Cardiac septum (tissue), 1 donor: ENCODE measurements at regions not wholly inside any gene's neighbourhood (a gene's known extent, or its start where the extent isn't known, plus 50 kb on each side); places are given as distances from the start of the nearest gene placed in this dataset.

Experiments
- DNase-seq: peaks from one replicate; pipeline ENCODE4 v3.0.0-alpha.2; 2020; ENCODE audit warnings: low spot score
- intact Hi-C: fragments of 100-400 bp; cut with DNase I; formaldehyde crosslinking; loops from one replicate; pipeline ENCODE4 v1.14.0; 2022
- donor health status: DM: no; HTN: no; CAD: no.

DNA sequence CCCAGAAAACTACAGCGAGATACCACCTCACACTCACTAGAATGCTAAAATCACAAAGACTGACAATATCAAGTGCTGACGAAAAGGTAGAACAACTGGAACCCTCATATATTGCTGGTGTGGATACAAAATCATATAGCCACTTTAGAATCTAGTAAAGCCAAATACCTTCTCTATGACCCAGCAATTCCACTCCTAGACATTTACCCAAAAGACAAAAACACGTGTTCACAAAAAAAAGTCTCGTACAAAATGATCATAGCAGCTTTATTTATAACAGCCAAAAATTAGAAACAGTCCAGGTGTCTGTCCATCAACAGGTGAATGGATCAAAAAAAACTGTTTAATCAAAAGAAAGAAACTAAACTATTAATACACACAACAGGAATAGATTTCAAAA, 126.6 kb downstream of the ZFP36L2 start:
- no peak for DNase-seq
- intact Hi-C loops = no loop called here

DNA sequence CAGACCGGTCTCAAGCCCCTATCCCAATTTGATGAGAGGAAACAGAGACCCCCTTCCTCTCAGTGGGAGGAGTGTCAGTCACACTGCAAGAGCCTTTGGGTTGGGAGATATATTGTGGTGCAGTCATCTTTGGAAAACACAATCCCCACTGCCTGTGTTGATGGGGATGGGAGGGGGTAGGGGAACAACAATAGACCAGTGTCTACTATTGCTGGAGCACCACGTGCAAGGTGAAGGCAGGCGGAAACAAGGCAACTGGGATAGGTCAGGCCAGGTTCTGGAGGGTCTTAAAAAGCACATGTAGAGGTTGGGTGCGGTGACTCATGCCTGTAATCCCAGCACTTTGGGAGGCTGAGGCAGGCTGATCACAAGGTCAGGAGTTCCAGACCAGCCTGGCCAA, 127.9 kb downstream of the ZFP36L2 start:
- intact Hi-C loops = no loop called here
- DNase-seq = no peak

DNA sequence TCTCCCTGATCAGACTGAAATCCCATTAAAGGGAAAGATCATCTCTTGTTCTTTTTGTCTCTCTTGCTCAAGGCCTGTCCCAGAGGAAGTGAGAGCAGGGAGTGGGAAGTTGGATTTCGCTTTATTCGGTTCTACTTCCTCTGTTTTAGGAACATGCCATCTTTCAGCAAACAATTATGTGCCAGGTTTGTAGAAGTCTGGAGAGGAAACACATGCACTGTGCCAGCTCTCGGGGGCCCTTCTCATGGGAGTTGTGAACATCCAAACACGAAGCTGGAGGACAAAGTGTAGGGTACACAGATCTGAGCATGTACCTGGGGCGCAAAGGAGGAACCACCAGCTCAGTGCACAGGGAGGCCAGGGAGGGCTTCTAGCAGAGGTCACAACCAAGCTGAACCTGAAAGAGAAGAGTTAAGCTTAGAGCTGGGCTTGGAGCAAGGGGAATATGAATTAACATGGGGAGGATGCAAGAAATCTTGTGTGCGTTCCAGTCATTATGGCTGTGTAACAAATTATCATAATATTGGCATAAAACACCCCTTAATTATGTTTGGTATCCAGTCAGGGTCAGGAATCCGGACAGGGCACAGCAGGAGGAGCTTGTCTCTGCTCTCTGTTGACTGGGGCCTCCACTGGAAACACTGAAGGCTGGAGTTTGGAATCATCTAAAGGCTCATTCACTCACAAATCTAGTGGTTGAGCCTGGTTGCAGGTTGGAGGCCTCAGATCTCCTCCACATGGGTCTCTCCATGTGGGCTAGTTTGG, 128.6 kb downstream of the ZFP36L2 start:
- no peak for DNase-seq
- intact Hi-C loops = no loop called here

DNA sequence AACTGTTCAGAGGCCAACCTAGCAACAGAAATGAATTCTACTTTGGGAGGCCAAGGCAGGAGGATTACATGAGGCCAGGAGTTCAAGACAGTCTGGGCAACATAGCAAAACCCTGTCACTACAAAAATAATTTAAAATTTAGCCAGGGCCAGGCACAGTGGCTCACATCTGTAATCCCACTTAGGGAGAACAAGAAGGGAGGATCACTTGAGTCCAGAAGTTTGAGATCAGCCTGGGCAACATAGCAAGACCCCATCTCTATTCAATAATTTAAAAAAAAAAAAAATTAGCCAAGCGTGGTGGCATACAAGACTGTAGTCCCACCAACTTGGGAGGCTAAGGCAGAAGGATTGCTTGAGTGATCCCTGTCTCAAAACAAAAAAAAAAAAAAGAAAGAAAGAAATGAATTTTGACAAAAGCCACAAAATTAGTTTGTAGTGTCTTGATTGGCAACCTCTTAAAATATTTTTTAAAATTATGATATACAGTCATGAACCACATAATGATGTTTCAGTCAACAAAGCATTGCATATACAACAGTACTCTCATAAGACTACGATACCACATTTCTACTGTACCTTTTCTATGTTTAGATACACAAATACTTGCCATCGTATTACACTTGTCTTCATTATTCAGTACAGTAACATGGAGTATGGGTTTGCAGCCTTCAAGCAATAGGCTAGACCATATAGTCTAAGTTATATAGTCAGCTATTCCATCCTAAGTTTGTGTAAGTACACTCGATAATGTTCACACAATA, 130.7 kb downstream of the ZFP36L2 start:
- intact Hi-C loops = no loop called here
- DNase-seq = no peak

DNA sequence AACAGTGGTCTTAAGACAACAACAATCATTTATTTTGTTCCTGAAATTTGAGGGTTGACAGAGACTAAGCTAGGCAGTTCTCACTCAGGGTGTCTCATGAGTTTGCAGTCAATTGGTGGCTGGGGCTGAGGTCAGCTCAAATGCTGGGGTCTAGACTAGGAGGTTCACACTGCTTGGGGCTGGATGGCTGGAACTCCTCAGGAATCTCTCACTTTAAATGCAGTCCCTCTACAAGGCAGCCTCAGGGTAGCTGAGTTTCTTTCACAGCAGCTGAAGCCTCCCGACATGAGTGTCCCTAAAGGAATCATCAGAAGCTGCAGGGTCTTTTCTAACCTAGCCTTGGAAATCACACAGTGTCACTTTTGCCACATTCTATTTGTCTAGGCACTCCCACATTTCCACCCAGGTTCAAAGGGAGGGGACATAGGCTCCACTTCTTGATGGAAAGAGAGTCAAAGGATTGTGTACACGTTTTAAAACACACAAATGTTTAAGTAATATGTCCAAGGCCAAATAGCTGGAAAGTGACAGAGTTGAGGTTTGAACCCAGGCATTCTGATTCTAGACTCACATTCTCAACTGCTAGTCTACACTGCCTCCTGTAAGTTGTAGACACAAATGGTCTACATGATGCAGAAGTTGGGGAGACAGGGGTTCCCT, 133.8 kb downstream of the ZFP36L2 start:
- intact Hi-C loops = no loop called here
- DNase-seq = no peak

DNA sequence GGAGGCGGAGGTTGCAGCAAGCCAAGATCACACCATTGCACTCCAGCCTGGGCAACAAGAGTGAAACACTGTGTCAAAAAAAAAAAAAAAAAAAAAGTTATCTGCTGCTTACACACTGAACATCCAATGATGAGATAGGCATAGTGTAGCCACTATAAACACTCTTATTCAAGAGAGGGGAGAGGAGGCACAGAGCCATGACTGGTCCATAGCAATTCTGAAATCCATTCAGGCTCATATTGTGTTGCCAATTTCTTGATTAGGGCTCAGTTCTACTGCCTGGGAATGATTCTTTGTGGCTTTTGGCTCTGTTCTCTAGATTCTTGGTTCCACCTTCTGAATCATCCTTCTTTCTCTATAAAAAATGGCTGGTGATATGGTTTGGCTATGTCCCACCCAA, 136.1 kb downstream of the ZFP36L2 start:
- intact Hi-C loops = no loop called here

DNA sequence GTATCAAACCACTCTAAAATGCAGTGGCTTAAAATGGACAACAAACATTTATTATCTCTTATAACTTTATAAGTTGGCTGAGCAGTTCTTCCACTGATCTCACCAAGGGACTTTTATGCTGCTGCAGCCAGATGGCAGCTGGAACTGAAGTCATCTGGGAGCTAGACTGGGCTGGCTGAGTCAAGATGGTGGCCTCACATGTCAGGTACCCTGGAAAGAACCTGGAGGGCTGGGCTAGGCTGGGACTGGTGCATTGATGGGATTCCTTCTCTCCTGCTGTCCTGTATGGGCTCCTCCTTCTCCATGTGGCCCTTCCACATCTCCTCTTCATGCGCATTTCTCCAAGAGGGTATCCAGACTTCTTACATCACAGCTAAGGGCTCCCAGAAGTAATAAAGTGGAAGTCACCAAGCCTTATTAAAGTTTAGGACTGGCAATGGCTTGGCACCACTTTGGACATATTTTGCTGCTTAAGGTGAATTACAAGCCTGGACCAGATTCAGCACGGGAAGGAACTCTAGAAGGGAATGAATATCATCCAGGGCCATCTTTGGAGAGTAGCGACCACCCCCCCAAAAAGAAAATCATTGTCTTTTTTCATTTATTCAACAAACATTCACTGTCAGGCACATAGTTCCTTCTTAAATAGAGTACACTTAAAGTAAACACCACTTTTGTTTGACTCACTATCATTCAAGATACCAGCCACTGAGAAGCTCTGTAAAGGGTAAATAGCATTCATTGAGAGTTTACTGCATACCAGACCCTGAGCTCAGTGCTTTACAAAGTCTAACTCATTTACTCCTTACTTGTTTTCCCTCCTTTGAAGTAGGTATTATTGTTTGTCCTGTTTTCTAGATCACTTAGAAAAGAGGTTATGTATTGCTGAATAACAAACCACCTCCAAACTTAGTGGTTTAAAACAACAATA, 138.0 kb downstream of the ZFP36L2 start:
- peak; percentile 27 for DNase-seq
- intact Hi-C loops = loop anchor here (5.0 kb wide), 1 partner anchor 126 kb away; no protein-coding TSS in a partner anchor

More for the DNA sequence above, 136.1 kb downstream of the ZFP36L2 start:
- no peak for DNase-seq

DNA sequence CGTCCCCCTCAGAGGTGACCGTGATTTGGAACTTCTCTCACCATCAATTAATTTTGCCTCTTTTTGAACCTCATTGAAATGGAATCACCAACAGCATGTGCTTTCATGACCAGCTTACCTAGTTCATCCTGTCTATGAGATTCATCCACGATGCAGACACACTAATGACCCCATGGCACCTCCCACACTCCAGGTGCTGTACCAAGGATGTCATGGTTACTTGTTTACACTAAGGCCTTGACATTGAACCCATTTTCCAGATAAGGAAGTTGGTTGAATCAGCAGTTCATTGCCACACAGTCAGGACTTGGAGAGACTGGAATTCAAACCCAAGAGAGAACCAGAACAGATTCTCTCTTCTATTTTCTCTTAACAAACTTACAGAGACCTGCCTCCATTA, 139.0 kb downstream of the ZFP36L2 start:
- intact Hi-C loops = loop anchor here (5.0 kb wide), 1 partner anchor 125 kb away; no protein-coding TSS in a partner anchor

DNA sequence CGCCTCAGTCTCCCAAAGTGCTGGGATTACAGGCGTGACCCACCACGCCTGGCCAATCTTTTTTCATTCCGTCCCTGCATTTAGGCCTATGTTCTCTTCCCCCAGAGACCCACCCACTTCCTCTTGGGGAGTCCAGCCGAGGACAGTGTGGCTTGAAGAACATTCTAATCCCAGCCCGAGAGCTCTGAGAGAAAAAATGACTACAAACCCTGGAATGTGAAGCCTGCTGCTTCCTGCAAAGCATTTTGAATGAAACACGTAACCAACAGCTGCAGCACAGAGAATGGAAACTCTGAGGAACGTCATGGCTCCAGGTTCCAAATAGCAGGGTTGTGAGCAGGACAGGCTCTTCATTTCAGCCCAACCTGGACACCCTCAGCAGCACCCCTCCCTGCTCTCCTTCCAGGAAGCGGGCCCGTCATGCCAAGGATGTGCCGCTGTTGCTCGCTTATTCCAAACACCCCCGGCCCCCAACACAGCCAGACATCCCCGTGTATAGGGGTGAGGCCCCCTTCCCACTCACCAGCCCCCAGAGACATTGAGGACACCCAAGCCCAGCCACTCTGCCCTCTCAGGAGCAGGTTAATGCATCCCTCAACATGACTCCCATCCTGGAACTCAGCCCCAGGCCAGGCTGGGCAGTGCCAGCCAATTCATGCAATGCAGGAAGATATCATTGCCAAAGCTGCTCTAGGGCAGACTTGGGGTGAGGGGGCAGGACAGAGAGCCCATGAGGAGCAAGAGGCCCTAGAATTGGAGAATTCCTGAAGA, 139.8 kb downstream of the ZFP36L2 start:
- intact Hi-C loops = loop anchor here (5.0 kb wide), 1 partner anchor 124 kb away; no protein-coding TSS in a partner anchor
- DNase-seq = peak; percentile 81

More for the DNA sequence above, 139.0 kb downstream of the ZFP36L2 start:
- DNase-seq = no peak

DNA sequence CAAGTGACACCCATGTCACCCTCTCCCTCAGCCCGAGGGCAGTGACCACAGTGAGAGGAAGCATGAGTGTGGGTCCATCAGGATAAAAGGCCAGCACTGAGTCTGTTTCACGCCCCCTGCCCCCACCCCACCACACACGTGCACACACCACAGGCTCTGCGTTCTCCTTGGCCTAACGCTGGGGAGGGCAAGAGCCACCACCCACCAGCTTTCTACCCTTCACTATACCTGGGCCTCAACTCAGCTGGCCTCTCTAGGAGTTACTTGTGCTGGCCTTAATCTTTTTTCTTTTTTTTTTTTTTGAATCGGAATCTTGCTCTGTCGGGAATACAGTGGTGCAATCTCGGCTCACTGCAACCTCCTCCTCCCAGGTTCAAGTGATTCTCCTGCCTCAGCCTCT, 140.5 kb downstream of the ZFP36L2 start:
- intact Hi-C loops = loop anchor here (5.0 kb wide), 1 partner anchor 124 kb away; no protein-coding TSS in a partner anchor

DNA sequence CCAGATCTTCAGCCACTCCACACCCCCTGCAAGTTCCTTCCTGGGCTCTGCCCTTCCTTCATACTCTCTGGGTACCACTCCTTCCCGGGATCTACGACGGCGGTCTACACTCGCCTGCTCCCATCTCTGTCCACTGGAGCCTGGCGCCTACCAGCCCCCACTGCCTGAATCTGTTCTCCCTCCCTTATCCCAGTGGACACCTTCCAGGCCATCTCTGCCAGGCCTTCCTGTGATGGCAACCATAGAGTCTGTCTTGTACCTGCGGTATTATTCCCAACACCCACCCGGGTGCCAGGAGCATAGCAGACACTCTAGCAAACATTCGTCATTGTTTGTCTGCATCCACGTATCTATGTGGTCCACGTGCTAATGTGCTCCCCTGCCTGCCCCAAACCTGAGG, 140.9 kb downstream of the ZFP36L2 start:
- intact Hi-C loops = loop anchor here (5.0 kb wide), 1 partner anchor 123 kb away; no protein-coding TSS in a partner anchor
- no peak for DNase-seq

More for the DNA sequence above, 140.5 kb downstream of the ZFP36L2 start:
- peak; percentile 38 for DNase-seq

DNA sequence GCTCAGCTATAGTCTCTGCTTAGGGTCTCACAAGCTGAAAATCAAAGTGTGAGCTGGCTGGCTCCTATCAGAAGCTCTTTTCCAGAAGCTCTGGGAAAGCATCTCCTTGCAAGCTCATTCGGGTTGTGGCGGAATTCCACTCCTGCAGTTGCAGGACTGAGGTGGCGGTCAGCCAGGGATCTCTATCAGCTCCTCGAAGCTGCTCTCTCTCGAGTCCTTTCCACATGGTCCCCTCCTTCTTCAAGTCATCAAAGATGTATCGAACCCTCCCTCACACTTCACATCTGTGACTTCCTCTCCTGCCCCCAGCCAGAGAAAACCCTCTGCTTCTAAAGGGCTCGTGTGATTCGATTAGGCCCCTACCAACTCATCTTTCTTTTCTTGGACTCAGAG, 141.7 kb downstream of the ZFP36L2 start:
- intact Hi-C loops = loop anchor here (5.0 kb wide), 2 partner anchors 122 to 138 kb away; no protein-coding TSS in a partner anchor
- DNase-seq = peak; percentile 73

DNA sequence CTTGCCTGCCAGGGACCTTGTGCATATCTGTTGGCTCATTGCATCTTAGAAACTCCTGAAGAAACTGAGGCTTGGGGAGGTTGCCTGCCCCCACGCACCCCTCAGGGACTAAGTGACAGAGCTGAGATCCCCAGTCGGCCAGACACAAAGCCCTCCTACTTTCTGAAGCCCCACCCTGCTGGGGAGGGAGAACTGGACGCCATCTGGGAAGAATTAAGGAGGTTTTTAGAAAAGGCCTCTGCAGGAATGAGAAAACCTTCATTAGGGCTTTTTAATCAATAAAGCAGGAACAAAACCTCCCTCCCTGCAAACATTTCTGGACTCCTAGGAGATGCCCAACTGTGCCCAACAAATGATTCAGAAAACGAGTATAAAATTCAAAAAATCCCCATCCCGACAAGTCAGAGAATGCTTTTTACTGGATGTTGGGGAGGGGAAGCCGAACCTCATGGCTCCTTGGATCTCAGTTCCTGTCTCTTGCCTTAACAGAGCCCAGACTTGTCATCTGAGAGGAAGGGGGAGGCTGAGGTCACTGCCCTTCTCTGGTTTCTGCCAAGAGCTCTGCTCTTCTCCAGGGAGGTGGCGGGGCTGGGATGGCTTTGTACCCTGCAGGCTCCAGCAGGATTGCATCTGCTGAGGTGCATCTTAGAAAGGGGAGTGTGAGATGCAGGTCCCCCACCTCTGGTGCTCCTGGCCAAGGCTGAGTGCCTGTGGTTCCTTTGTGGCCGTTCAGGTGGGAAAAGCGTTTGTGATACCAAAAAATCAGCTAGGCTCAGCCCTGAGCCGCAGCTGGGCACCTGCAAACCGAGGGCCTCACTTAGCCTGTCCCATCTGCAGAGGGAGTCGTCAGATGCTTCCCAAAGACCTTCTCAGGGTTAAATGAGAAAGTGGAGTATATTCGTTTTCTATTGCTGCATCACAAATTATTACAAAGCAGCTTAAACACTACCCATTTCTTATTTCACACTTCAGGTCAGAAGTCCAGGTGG, 142.4 kb downstream of the ZFP36L2 start:
- DNase-seq = peak; percentile 75
- intact Hi-C loops = loop anchor here (5.0 kb wide), 1 partner anchor 138 kb away; no protein-coding TSS in a partner anchor

DNA sequence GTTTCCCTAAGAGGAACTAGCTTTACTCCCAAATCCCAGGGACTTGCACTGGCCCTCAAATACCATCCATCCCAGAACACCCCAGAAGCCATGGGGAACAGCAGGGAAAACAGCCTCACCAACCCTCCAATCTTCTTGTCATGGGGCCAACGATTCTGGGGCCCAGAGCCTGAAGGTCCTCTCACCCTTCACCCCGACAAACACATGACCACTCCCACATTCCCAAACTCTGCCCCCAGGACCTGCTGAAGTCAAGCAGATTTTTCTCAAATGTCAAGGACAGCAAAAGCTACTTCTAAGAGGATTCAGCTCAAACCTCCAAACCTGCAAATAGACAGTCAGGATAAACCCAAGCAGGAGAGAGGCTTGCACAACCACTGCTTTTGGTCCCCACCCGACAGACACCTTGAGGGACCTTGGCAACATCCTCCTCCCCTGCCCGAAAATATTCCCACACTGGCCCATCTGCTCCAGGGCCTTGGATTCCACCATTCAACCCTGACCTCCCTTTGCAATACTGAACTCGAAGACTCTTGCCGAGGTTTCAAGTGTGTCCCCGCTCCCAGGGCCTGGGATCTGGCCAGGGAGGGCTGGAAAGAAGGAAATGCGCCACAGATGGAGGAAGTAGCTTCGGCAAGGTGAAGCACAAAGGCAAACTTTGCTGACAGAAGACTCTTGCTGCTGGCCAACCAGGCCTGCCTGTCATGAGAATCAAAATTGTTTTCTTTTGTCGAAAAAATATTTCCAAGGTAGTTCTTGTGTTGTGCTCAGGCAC, 143.3 kb downstream of the ZFP36L2 start:
- intact Hi-C loops = loop anchor here (5.0 kb wide), 1 partner anchor 139 kb away; no protein-coding TSS in a partner anchor
- peak; percentile 74 for DNase-seq

DNA sequence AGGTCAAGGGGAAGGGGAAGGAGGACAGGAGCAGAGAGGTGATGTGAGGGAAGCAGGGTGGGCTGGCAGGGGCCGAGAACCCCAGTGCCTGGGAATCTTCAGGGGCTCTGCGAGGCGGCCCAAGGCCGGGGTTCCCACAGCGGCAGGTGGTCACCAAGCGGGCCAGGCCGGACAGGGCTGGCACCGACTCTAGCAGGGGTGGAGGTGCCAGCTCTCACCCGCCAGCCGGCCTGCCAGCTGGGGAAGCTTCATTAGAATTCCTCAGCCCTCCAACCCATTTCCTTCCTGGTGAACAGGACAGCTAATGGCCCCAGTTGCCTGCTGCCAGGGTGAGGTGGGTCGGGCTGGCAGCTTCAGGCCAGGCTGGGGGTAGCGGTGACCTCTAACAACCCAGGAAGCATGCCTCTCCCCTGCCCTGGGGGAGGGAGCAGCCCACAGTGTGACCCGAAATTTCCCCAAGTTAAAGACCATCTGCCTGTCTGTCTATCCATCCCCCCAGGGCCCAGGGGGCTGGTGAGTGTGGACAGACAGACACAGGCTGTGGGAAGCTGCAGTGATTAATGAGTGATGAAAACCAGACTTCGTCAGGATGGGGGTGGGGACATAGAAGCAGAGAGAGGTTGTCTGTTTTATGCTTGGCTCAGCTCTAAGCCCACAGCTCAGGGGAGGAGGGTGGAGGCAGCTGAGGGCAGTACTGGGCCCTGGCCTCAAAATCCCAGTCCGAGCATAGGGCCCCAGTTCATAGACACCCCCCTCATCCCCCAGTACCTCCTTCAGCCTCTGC, 144.1 kb downstream of the ZFP36L2 start:
- intact Hi-C loops = loop anchor here (5.0 kb wide), 1 partner anchor 140 kb away; no protein-coding TSS in a partner anchor

More for the DNA sequence above, 144.1 kb downstream of the ZFP36L2 start:
- DNase-seq = peak; percentile 72
